B cell (primary cell): ENCODE measurements at regions not wholly inside any gene's neighbourhood (a gene's known extent, or its start where the extent isn't known, plus 50 kb on each side); places are given as distances from the start of the nearest gene placed in this dataset.

Source experiments
- ATAC-seq: fragments of 200-7000 bp; cut with Tn5 transposase; one replicate; pipeline ENCODE4 v1.10.0; 2021; ENCODE audit warnings: low read depth, mild to moderate bottlenecking, moderate number of reproducible peaks, moderate library complexity
- CTCF ChIA-PET: fragments of 350-600 bp; sonication (Branson Sonifier 250); formaldehyde crosslinking; loops from one replicate; lab custom pipeline; 2021; ENCODE audit warnings: antibody characterized with exemption, inconsistent platforms; lab: Charles Lee
- POLR2A ChIA-PET: fragments of 350-600 bp; sonication (Branson Sonifier 250); formaldehyde crosslinking; loops from one replicate; lab custom pipeline; 2021; ENCODE audit warnings: antibody characterized with exemption; lab: Charles Lee
- DNase-seq: peaks from one replicate; pipeline ENCODE4 v3.0.0; 2013
- H2AFZ ChIP-seq: 2 replicates; pipeline ENCODE4 v1.6.1; 2012; ENCODE audit warnings: mild to moderate bottlenecking, low read depth, low read length; ENCODE audit not compliant: insufficient read depth, poor library complexity, severe bottlenecking
- H3K27ac ChIP-seq, 2 donors: 1 replicate in 1 of 2; 2 replicates in 1 of 2; pipeline ENCODE4 v1.5.1; 2012 to 2013; ENCODE audit warnings: low read length in 2 of 2, mild to moderate bottlenecking in 2 of 2, moderate library complexity in 1 of 2
- H3K27me3 ChIP-seq, 4 experiments: fragments of 200-600 bp in 1 of 4; sonication (generic) in 1 of 4; replicated peaks in 1 of 4; 1 replicate in 2 of 4; 2 replicates in 2 of 4; pipeline versions ENCODE4 v1.6.1 to v1.7.0; 2013 to 2016; ENCODE audit warnings: low read length in 3 of 4, mild to moderate bottlenecking in 2 of 4, mixed read lengths in 1 of 4, moderate library complexity in 1 of 4; ENCODE audit not compliant: insufficient read depth in 4 of 4, control insufficient read depth in 3 of 4; ENCODE audit errors: control extremely low read depth in 1 of 4
- H3K36me3 ChIP-seq, 2 experiments: replicated peaks in 1 of 2; 1 replicate in 1 of 2; 2 replicates in 1 of 2; pipeline versions ENCODE4 v1.6.1 to v1.7.1; 2013; ENCODE audit warnings: low read length in 1 of 2; ENCODE audit not compliant: insufficient read depth in 2 of 2, control insufficient read depth in 1 of 2; ENCODE audit errors: control extremely low read depth in 1 of 2, extremely low read depth in 1 of 2
- H3K4me1 ChIP-seq, 2 donors: fragments of 200-600 bp in 1 of 2; sonication (generic) in 1 of 2; 1 replicate in 1 of 2; 2 replicates in 1 of 2; pipeline versions ENCODE4 v1.5.1 to v1.6.1; 2013 to 2017; ENCODE audit warnings: low read length in 2 of 2; ENCODE audit not compliant: control insufficient read depth in 2 of 2, insufficient read depth in 2 of 2
- H3K4me2 ChIP-seq: replicated peaks from 2 replicates; pipeline ENCODE3; 2012; ENCODE audit warnings: mild to moderate bottlenecking, low read depth, low read length; ENCODE audit not compliant: poor library complexity, severe bottlenecking
- H3K4me3 ChIP-seq, 5 experiments: fragments of 200-600 bp in 1 of 5; sonication (generic) in 1 of 5; 1 replicate in 3 of 5; 2 replicates in 2 of 5; pipeline versions ENCODE4 v1.5.1 to v1.7.0; 2011 to 2016; ENCODE audit warnings: low read length in 4 of 5, mild to moderate bottlenecking in 4 of 5, low read depth in 2 of 5, control low read depth in 1 of 5, moderate library complexity in 1 of 5; ENCODE audit not compliant: insufficient read depth in 1 of 5; ENCODE audit errors: control extremely low read depth in 1 of 5, extremely low read depth in 1 of 5
- H3K79me2 ChIP-seq: fragments of 200-600 bp; sonication (generic); one replicate; pipeline ENCODE4 v1.6.0; 2016; ENCODE audit warnings: low read length; ENCODE audit not compliant: control insufficient read depth, insufficient read depth
- H3K9ac ChIP-seq: fragments of 200-600 bp; sonication (generic); 2 replicates; pipeline ENCODE4 v1.6.1; 2017; ENCODE audit warnings: mild to moderate bottlenecking, low read length, moderate library complexity
- H3K9me3 ChIP-seq, 3 donors: one replicate each; pipeline versions ENCODE4 v1.6.1 to v1.7.1; 2013; ENCODE audit warnings: low read length in 2 of 3; ENCODE audit not compliant: control insufficient read depth in 2 of 3, insufficient read depth in 1 of 3; ENCODE audit errors: control extremely low read depth in 1 of 3
- H4K20me1 ChIP-seq: 2 replicates; pipeline ENCODE4 v1.6.0; 2012; ENCODE audit warnings: mild to moderate bottlenecking, low read length; ENCODE audit not compliant: insufficient read depth, control insufficient read depth, poor library complexity, severe bottlenecking
- H3K27ac Mint-ChIP-seq: one replicate; pipeline ENCODE4 v1.8.0; 2021; ENCODE audit warnings: mixed read lengths
- H3K27me3 Mint-ChIP-seq: one replicate; pipeline ENCODE4 v1.8.0; 2021; ENCODE audit warnings: mixed read lengths
- H3K4me1 Mint-ChIP-seq: one replicate; pipeline ENCODE4 v1.8.0; 2021; ENCODE audit warnings: mixed read lengths
- H3K4me3 Mint-ChIP-seq: one replicate; pipeline ENCODE4 v1.8.0; 2021; ENCODE audit warnings: mixed read lengths
- H3K9me3 Mint-ChIP-seq: one replicate; pipeline ENCODE4 v1.8.0; 2022; ENCODE audit warnings: mixed read lengths; ENCODE audit not compliant: insufficient read depth
- CTCF ChIP-seq: fragments of 200-600 bp; IDR thresholded peaks from one replicate; pipeline ENCODE4 v1.8.0; 2022; ENCODE audit warnings: antibody characterized with exemption, mild to moderate bottlenecking
- EZH2 ChIP-seq: IDR thresholded peaks from 2 replicates; pipeline ENCODE4 v1.6.1; 2012; ENCODE audit warnings: borderline replicate concordance, low read depth, mild to moderate bottlenecking, moderate library complexity, low read length; ENCODE audit not compliant: insufficient read depth, poor library complexity, severe bottlenecking
- intact Hi-C: fragments of 100-400 bp; cut with micrococcal nuclease; formaldehyde crosslinking; loops from one replicate; pipeline ENCODE4 v1.10.0; 2022

GRCh38 chr13:110978390-110978789, 63.5 kb upstream of the ANKRD10 start:
- DNase-seq (no peak), ATAC-seq (no peak)
- Histone ChIP-seq H4K20me1 (no peaks in the 10 kb centered on the region), H2AFZ (no peak overlapping the region), H3K27me3 (peaks cover 0 to 7% (median under 1%) of the 10 kb centered on the region in 4 experiments), H3K36me3 (no peaks in the 10 kb centered on the region), H3K9ac (no peak overlapping the region), H3K4me2 (no peak overlapping the region), H3K4me3 (no peak overlapping the region), H3K79me2 (no peaks in the 10 kb centered on the region), H3K9me3 (peaks cover 0 to 2% (median 0%) of the 10 kb centered on the region in 3 donors), H3K4me1 (no peaks in the 10 kb centered on the region), H3K27ac (no peak overlapping the region)
- intact Hi-C loops = no loop called here
- Mint-ChIP-seq H3K4me3 (no peak overlapping the region), H3K4me1 (no peaks in the 10 kb centered on the region), H3K27me3 (peaks cover 52% of the 10 kb centered on the region), H3K9me3 (peaks cover 5% of the 10 kb centered on the region), H3K27ac (no peak overlapping the region)
- TF ChIP-seq CTCF = no peak
- TF ChIP-seq EZH2 = no peak
- ChIA-PET CTCF (no interaction called here), POLR2A (no interaction called here)

GRCh38 chr13:110976785-110977184, 61.9 kb upstream of the ANKRD10 start:
- ChIA-PET CTCF (no interaction called here), POLR2A (no interaction called here)
- H4K20me1 ChIP-seq = no peaks in the 10 kb centered on the region
- peaks cover 52% of the 10 kb centered on the region for H3K27me3 Mint-ChIP-seq
- no peaks in the 10 kb centered on the region for H3K79me2 ChIP-seq
- H2AFZ ChIP-seq = no peak overlapping the region
- intact Hi-C loops = no loop called here
- H3K4me2 ChIP-seq = no peak overlapping the region
- H3K4me3 ChIP-seq = no peak overlapping the region
- H3K36me3 ChIP-seq = no peaks in the 10 kb centered on the region
- peaks cover 0 to 7% (median under 1%) of the 10 kb centered on the region in 4 experiments for H3K27me3 ChIP-seq
- TF ChIP-seq CTCF (no peak), EZH2 (no peak)
- H3K4me3 Mint-ChIP-seq = no peak overlapping the region
- no peak overlapping the region for H3K9ac ChIP-seq
- no peak overlapping the region for H3K27ac ChIP-seq
- H3K4me1 Mint-ChIP-seq = no peaks in the 10 kb centered on the region
- no peaks in the 10 kb centered on the region for H3K4me1 ChIP-seq
- DNase-seq (no peak), ATAC-seq (no peak)
- peaks cover 5% of the 10 kb centered on the region for H3K9me3 Mint-ChIP-seq
- H3K27ac Mint-ChIP-seq = no peak overlapping the region
- peaks cover 0 to 3% (median 0%) of the 10 kb centered on the region in 3 donors for H3K9me3 ChIP-seq
